ENCODE measurements at regions not wholly inside any gene's neighbourhood (a gene's known extent, or its start where the extent isn't known, plus 50 kb on each side); places are given as distances from the start of the nearest gene placed in this dataset.
"Not testable (repeated sequence)": the region's sequence is repeated elsewhere in the genome, so short reads cannot be mapped to it uniquely, and the experiment has no call there.

GRCh38 chr17:26996146-26996916, 297.6 kb upstream of the WSB1 start:
- not testable (repeated sequence) for H3K23ac ChIP-seq (ENCODE audit: low read length in 2 of 2); H4K8ac ChIP-seq (ENCODE audit: low read length); H3K18ac ChIP-seq (ENCODE audit: low read depth in 1 of 2, low read length in 2 of 2); H2AFZ ChIP-seq (ENCODE audit: low read depth, low read length); H3K27ac ChIP-seq (ENCODE audit: low read length, poor library complexity, severe bottlenecking); DNase-seq; H2BK120ac ChIP-seq (ENCODE audit: low read depth, low read length); H3K9me3 ChIP-seq (ENCODE audit: control insufficient read depth, low read length); H2AK5ac ChIP-seq (ENCODE audit: low read length, severe bottlenecking); H3K36me3 ChIP-seq (ENCODE audit: control insufficient read depth in 1 of 2, insufficient read depth in 2 of 2, low read depth in 1 of 2, low read length in 2 of 2); H3K4me2 ChIP-seq (ENCODE audit: low read length, poor library complexity, severe bottlenecking); H2BK15ac ChIP-seq (ENCODE audit: low read depth, poor library complexity, severe bottlenecking); H3K79me1 ChIP-seq (replicated peaks; ENCODE audit: low read length, poor library complexity, severe bottlenecking); H3K4me1 ChIP-seq (ENCODE audit: control insufficient read depth, insufficient read depth, low read depth, low read length); H3K4ac ChIP-seq (ENCODE audit: low read depth in 1 of 2, low read length in 2 of 2); H3K9ac ChIP-seq (ENCODE audit: low read length); H3K4me3 ChIP-seq (ENCODE audit: insufficient read depth in 1 of 2, low read depth in 1 of 2, low read length in 2 of 2); H2BK5ac ChIP-seq (ENCODE audit: low read depth, low read length, poor library complexity, severe bottlenecking); H2BK12ac ChIP-seq (ENCODE audit: low read length in 2 of 2); H3K14ac ChIP-seq (ENCODE audit: low read length in 2 of 2); H4K91ac ChIP-seq (ENCODE audit: low read length); H3K27me3 ChIP-seq (ENCODE audit: control insufficient read depth in 1 of 2, insufficient read depth in 1 of 2, low read length in 2 of 2)
- 54% methylated on average over 4 of the region's 7 CpGs for WGBS

GRCh38 chr17:27007734-27008531, 286.0 kb upstream of the WSB1 start:
- not testable (repeated sequence) for H2BK120ac ChIP-seq (ENCODE audit: low read depth, low read length); DNase-seq; H2BK5ac ChIP-seq (ENCODE audit: low read depth, low read length, poor library complexity, severe bottlenecking); H4K91ac ChIP-seq (ENCODE audit: low read length); H2BK15ac ChIP-seq (ENCODE audit: low read depth, poor library complexity, severe bottlenecking); H3K4me1 ChIP-seq (ENCODE audit: control insufficient read depth, insufficient read depth, low read depth, low read length); H3K4me2 ChIP-seq (ENCODE audit: low read length, poor library complexity, severe bottlenecking); H3K14ac ChIP-seq (ENCODE audit: low read length in 2 of 2); H3K4me3 ChIP-seq (ENCODE audit: insufficient read depth in 1 of 2, low read depth in 1 of 2, low read length in 2 of 2); H2AK5ac ChIP-seq (ENCODE audit: low read length, severe bottlenecking); H3K27me3 ChIP-seq (ENCODE audit: control insufficient read depth in 1 of 2, insufficient read depth in 1 of 2, low read length in 2 of 2); H3K9ac ChIP-seq (ENCODE audit: low read length); H2BK12ac ChIP-seq (ENCODE audit: low read length in 2 of 2); H3K36me3 ChIP-seq (ENCODE audit: control insufficient read depth in 1 of 2, insufficient read depth in 2 of 2, low read depth in 1 of 2, low read length in 2 of 2); H3K9me3 ChIP-seq (ENCODE audit: control insufficient read depth, low read length); H3K79me1 ChIP-seq (replicated peaks; ENCODE audit: low read length, poor library complexity, severe bottlenecking); H4K8ac ChIP-seq (ENCODE audit: low read length); H3K27ac ChIP-seq (ENCODE audit: low read length, poor library complexity, severe bottlenecking); H3K4ac ChIP-seq (ENCODE audit: low read depth in 1 of 2, low read length in 2 of 2); H3K23ac ChIP-seq (ENCODE audit: low read length in 2 of 2); H3K18ac ChIP-seq (ENCODE audit: low read depth in 1 of 2, low read length in 2 of 2); H2AFZ ChIP-seq (ENCODE audit: low read depth, low read length)
- WGBS = 61% methylated on average over 3 of the region's 4 CpGs

GRCh38 chr17:27009087-27009486, 284.8 kb upstream of the WSB1 start:
- no peak overlapping the region for H3K4ac ChIP-seq (ENCODE audit: low read depth in 1 of 2, low read length in 2 of 2)
- H3K9me3 ChIP-seq (ENCODE audit: control insufficient read depth, low read length) = no peaks in the 10 kb centered on the region
- no peaks in the 10 kb centered on the region for H3K79me1 ChIP-seq (replicated peaks; ENCODE audit: low read length, poor library complexity, severe bottlenecking)
- H3K14ac ChIP-seq (ENCODE audit: low read length in 2 of 2) = no peak overlapping the region
- H4K8ac ChIP-seq (ENCODE audit: low read length) = no peak overlapping the region
- no peak overlapping the region for H3K23ac ChIP-seq (ENCODE audit: low read length in 2 of 2)
- no peak overlapping the region for H2BK120ac ChIP-seq (ENCODE audit: low read depth, low read length)
- H3K18ac ChIP-seq (ENCODE audit: low read depth in 1 of 2, low read length in 2 of 2) = no peak overlapping the region
- no peak overlapping the region for H2AFZ ChIP-seq (ENCODE audit: low read depth, low read length)
- H3K4me3 ChIP-seq (ENCODE audit: insufficient read depth in 1 of 2, low read depth in 1 of 2, low read length in 2 of 2) = peak overlapping the region in 1 of 2 experiments; percentile 20
- no peak overlapping the region for H4K91ac ChIP-seq (ENCODE audit: low read length)
- H2BK15ac ChIP-seq (ENCODE audit: low read depth, poor library complexity, severe bottlenecking) = no peak overlapping the region
- DNase-seq = no peak
- no peak overlapping the region for H2BK12ac ChIP-seq (ENCODE audit: low read length in 2 of 2)
- H3K4me1 ChIP-seq (ENCODE audit: control insufficient read depth, insufficient read depth, low read depth, low read length) = no peaks in the 10 kb centered on the region
- no peak overlapping the region for H2BK5ac ChIP-seq (ENCODE audit: low read depth, low read length, poor library complexity, severe bottlenecking)
- H2AK5ac ChIP-seq (ENCODE audit: low read length, severe bottlenecking) = no peak overlapping the region
- H3K27me3 ChIP-seq (ENCODE audit: control insufficient read depth in 1 of 2, insufficient read depth in 1 of 2, low read length in 2 of 2) = no peaks in the 10 kb centered on the region
- 83% methylated on average over 14 of the region's 14 CpGs for WGBS
- H3K4me2 ChIP-seq (ENCODE audit: low read length, poor library complexity, severe bottlenecking) = no peak overlapping the region
- no peaks in the 10 kb centered on the region for H3K36me3 ChIP-seq (ENCODE audit: control insufficient read depth in 1 of 2, insufficient read depth in 2 of 2, low read depth in 1 of 2, low read length in 2 of 2)
- H3K27ac ChIP-seq (ENCODE audit: low read length, poor library complexity, severe bottlenecking) = no peak overlapping the region
- H3K9ac ChIP-seq (ENCODE audit: low read length) = no peak overlapping the region

- not testable (repeated sequence) for H2BK5ac ChIP-seq (ENCODE audit: low read depth, low read length, poor library complexity, severe bottlenecking); H3K36me3 ChIP-seq (ENCODE audit: control insufficient read depth in 1 of 2, insufficient read depth in 2 of 2, low read depth in 1 of 2, low read length in 2 of 2); H3K14ac ChIP-seq (ENCODE audit: low read length in 2 of 2); H3K4me1 ChIP-seq (ENCODE audit: control insufficient read depth, insufficient read depth, low read depth, low read length); H3K4me2 ChIP-seq (ENCODE audit: low read length, poor library complexity, severe bottlenecking); H3K27ac ChIP-seq (ENCODE audit: low read length, poor library complexity, severe bottlenecking); H4K8ac ChIP-seq (ENCODE audit: low read length); H3K23ac ChIP-seq (ENCODE audit: low read length in 2 of 2); H3K27me3 ChIP-seq (ENCODE audit: control insufficient read depth in 1 of 2, insufficient read depth in 1 of 2, low read length in 2 of 2); H2BK120ac ChIP-seq (ENCODE audit: low read depth, low read length); H3K9ac ChIP-seq (ENCODE audit: low read length); H2BK12ac ChIP-seq (ENCODE audit: low read length in 2 of 2); DNase-seq; H2AK5ac ChIP-seq (ENCODE audit: low read length, severe bottlenecking); H3K79me1 ChIP-seq (replicated peaks; ENCODE audit: low read length, poor library complexity, severe bottlenecking); H3K4me3 ChIP-seq (ENCODE audit: insufficient read depth in 1 of 2, low read depth in 1 of 2, low read length in 2 of 2); H3K18ac ChIP-seq (ENCODE audit: low read depth in 1 of 2, low read length in 2 of 2); H2BK15ac ChIP-seq (ENCODE audit: low read depth, poor library complexity, severe bottlenecking); H4K91ac ChIP-seq (ENCODE audit: low read length); H2AFZ ChIP-seq (ENCODE audit: low read depth, low read length); H3K4ac ChIP-seq (ENCODE audit: low read depth in 1 of 2, low read length in 2 of 2); H3K9me3 ChIP-seq (ENCODE audit: control insufficient read depth, low read length)
- 31% methylated on average over 3 of the region's 3 CpGs for WGBS
Observed at GRCh38 chr17:27010138-27010537, 283.8 kb upstream of the WSB1 start.
